ENCODE measurements at regions not wholly inside any gene's neighbourhood (a gene's known extent, or its start where the extent isn't known, plus 50 kb on each side); places are given as distances from the start of the nearest gene placed in this dataset.

GRCh38 chr5:9815051-9815450 is 184.9 kb upstream of the TAS2R1 start:
- TF ChIP-seq REST (IDR thresholded peaks at IDR 0.05; ENCODE audit: borderline replicate concordance) (no peak), CTCF (IDR thresholded peaks at IDR 0.05; ENCODE audit: poor library complexity, severe bottlenecking) (no peak)

All from neural cell (in vitro differentiated cells).